T-helper 2 cell treated with Interferon-gamma antibody and Interleukin-4, amounts not matched to agents 5 μg/mL and 100 μg/mL, for 36 hours (primary cell): ENCODE measurements at regions not wholly inside any gene's neighbourhood (a gene's known extent, or its start where the extent isn't known, plus 50 kb on each side); places are given as distances from the start of the nearest gene placed in this dataset.
"Not testable (repeated sequence)": the region's sequence is repeated elsewhere in the genome, so short reads cannot be mapped to it uniquely, and the experiment has no call there.

Experiments used
- DNase-seq: peaks from one replicate; pipeline ENCODE4 v3.0.0; 2021; ENCODE audit warnings: low spot score
- H3K27ac Mint-ChIP-seq: one replicate; pipeline ENCODE4 v1.8.0; 2021; ENCODE audit warnings: mild to moderate bottlenecking, mixed read lengths
- H3K27me3 Mint-ChIP-seq: one replicate; pipeline ENCODE4 v1.8.0; 2021; ENCODE audit warnings: low read depth, mixed read lengths
- H3K36me3 Mint-ChIP-seq: one replicate; pipeline ENCODE4 v1.8.0; 2021; ENCODE audit warnings: low read depth, mixed read lengths
- H3K4me1 Mint-ChIP-seq: one replicate; pipeline ENCODE4 v1.8.0; 2021; ENCODE audit warnings: low read depth, mixed read lengths
- H3K4me3 Mint-ChIP-seq: one replicate; pipeline ENCODE4 v1.8.0; 2022; ENCODE audit warnings: mild to moderate bottlenecking, moderate library complexity, mixed read lengths
- H3K9me3 Mint-ChIP-seq: one replicate; pipeline ENCODE4 v1.8.0; 2021; ENCODE audit warnings: mixed read lengths

DNA sequence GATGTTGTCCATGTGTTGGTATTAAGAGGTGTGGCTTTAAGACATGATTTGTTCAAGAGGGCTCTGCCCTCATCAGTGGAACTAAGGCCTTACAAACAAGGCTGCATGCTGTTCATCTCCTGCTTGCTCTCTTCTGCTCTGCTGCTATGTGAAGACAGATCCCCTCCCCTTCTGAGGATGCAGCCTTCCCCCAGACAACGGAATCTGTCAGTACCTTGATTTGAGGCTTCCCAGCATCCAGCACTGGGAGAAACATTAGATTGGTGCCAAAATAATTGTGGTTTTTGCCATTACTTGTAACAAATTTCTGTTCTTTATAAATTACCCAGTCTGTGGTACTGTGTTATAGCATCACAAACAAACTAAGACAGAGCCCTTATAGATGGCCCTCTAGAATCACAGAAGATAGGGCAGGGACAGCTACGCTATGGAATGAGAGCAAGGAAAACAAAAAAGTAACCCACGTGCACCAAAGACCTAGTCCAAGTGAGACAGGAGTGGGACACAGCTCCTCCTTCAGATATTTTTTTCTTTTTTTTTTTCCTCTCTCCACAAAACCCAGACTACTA lies 151.5 kb upstream of the RXFP2 start:
- no peak overlapping the region for H3K4me3 Mint-ChIP-seq
- H3K4me1 Mint-ChIP-seq = no peaks in the 10 kb centered on the region
- no peaks in the 10 kb centered on the region for H3K27me3 Mint-ChIP-seq
- no peak overlapping the region for H3K27ac Mint-ChIP-seq
- peaks cover 8% of the 10 kb centered on the region for H3K9me3 Mint-ChIP-seq
- H3K36me3 Mint-ChIP-seq = no peaks in the 10 kb centered on the region
- DNase-seq = no peak

DNA sequence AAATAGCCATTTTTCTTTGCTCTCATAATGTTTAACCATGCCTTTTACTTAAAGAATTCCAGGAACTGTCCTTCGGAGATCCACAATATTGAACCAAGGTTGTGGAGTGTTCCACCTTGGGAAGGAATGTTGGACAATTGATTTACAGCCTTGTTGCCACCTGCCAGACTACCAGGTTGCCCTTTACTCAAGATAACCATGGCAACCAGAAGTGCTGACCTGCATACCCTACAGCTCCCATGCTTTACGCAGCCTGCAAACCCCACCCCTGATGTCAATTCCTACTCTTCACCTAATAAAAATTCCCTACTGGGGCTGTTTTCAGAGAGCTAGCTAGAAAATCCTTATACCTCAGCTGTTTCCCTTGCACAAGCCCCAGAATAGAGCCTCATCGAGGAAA lies 151.0 kb upstream of the RXFP2 start:
- H3K4me1 Mint-ChIP-seq = no peaks in the 10 kb centered on the region

GRCh38 chr13:31588893-31589292 lies 150.4 kb upstream of the RXFP2 start:
- no peak overlapping the region for H3K27ac Mint-ChIP-seq
- peaks cover 8% of the 10 kb centered on the region for H3K9me3 Mint-ChIP-seq
- no peak overlapping the region for H3K4me3 Mint-ChIP-seq
- H3K36me3 Mint-ChIP-seq = no peaks in the 10 kb centered on the region
- H3K4me1 Mint-ChIP-seq = no peaks in the 10 kb centered on the region
- H3K27me3 Mint-ChIP-seq = no peaks in the 10 kb centered on the region
- no peak for DNase-seq

More for the DNA sequence above, 151.0 kb upstream of the RXFP2 start:
- Mint-ChIP-seq H3K27me3 (no peaks in the 10 kb centered on the region), H3K27ac (no peak overlapping the region), H3K4me3 (no peak overlapping the region), H3K36me3 (no peaks in the 10 kb centered on the region), H3K9me3 (peaks cover 8% of the 10 kb centered on the region)
- no peak for DNase-seq

DNA sequence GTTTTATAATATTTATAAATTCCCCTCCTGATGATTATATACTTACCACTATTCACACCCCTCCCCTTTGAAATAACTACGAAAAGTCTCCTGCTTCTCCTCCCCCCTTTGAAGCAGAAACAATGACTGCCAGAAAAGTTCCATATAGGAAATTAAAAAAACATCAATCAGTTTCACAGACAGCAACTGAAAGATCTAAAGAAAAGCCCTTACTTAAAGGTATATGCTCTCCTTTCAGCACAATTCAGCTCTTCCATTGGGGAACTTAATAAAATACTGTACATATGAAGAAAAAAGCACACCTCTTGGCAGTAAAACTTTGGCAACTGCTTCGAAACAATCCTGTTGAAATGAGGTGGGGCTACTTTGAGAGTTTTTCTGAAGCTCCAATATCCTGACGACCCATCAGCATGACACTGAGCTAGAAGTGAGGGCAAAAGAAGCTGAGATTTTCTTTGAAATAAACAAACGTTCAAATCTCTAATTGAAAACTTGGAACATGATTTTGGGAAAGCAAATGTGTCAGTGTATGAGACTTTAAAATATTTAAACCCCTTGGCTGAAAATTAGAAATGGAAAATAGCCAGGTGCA lies 147.6 kb upstream of the RXFP2 start:
- H3K4me1 Mint-ChIP-seq = no peaks in the 10 kb centered on the region
- peaks cover 5% of the 10 kb centered on the region for H3K9me3 Mint-ChIP-seq
- H3K27ac Mint-ChIP-seq = no peak overlapping the region
- H3K36me3 Mint-ChIP-seq = no peaks in the 10 kb centered on the region
- H3K4me3 Mint-ChIP-seq = no peak overlapping the region
- no peak for DNase-seq
- H3K27me3 Mint-ChIP-seq = no peaks in the 10 kb centered on the region

- no peak for DNase-seq
- Mint-ChIP-seq H3K27me3 (no peaks in the 10 kb centered on the region), H3K9me3 (peaks cover 5% of the 10 kb centered on the region), H3K27ac (no peak overlapping the region), H3K4me3 (no peak overlapping the region), H3K4me1 (no peaks in the 10 kb centered on the region), H3K36me3 (no peaks in the 10 kb centered on the region)
These were observed 145.3 kb upstream of the RXFP2 start for GRCh38 chr13:31594056-31594455.

- Mint-ChIP-seq H3K27ac (no peak overlapping the region), H3K4me1 (no peaks in the 10 kb centered on the region), H3K27me3 (no peaks in the 10 kb centered on the region), H3K36me3 (no peaks in the 10 kb centered on the region), H3K4me3 (no peak overlapping the region), H3K9me3 (peaks cover 5% of the 10 kb centered on the region)
- DNase-seq = no peak
These were observed 143.8 kb upstream of the RXFP2 start for GRCh38 chr13:31595563-31595962.

DNA sequence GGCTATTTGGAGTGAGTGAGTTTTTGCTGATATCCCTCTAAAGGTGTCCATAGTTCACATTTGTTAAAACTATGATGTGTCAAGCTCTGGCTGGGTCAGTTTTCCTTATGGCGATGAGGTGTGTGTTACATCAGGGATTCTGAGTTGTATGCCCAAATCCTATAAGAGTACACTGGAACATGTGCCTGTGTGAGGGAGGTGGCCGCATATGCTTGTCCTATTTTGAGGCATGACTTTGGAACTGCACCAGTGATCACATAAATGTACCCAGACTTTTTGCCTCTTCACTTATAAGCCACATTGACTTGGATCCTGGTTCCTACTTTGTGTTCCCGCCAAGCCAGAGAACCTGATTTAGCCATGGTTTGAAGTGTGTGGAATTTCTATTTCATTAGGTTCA lies 140.3 kb upstream of the RXFP2 start:
- H3K9me3 Mint-ChIP-seq = peaks cover 5% of the 10 kb centered on the region
- H3K27me3 Mint-ChIP-seq = no peaks in the 10 kb centered on the region
- no peak overlapping the region for H3K4me3 Mint-ChIP-seq
- H3K4me1 Mint-ChIP-seq = no peaks in the 10 kb centered on the region
- no peaks in the 10 kb centered on the region for H3K36me3 Mint-ChIP-seq
- DNase-seq = no peak
- H3K27ac Mint-ChIP-seq = no peak overlapping the region

GRCh38 chr13:31605076-31605860 lies 134.1 kb upstream of the RXFP2 start:
- H3K4me1 Mint-ChIP-seq = no peaks in the 10 kb centered on the region
- H3K27ac Mint-ChIP-seq = no peak overlapping the region
- H3K9me3 Mint-ChIP-seq = no peaks in the 10 kb centered on the region
- H3K4me3 Mint-ChIP-seq = no peak overlapping the region
- H3K36me3 Mint-ChIP-seq = no peaks in the 10 kb centered on the region
- DNase-seq = no peak
- no peaks in the 10 kb centered on the region for H3K27me3 Mint-ChIP-seq

DNA sequence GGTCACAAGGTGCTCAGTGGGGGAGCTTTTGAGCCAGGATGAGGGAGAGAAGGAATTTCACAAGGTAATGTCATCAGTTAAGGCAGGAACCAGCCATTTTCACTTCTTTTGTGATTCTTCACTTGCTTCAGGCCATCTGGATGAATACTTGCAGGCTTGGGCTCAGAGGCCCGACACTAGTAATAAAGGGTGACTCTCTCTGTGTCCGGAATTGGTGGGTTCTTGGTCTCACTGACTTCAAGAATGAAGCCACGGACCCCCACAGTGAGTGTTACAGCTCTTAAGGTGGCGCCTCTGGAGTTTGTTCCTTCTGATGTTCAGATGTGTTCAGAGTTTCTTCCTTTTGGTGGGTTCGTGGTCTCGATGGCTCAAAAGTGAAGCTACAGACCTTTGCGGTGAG lies 131.8 kb upstream of the RXFP2 start:
- H3K27ac Mint-ChIP-seq, H3K36me3 Mint-ChIP-seq, H3K9me3 Mint-ChIP-seq, H3K27me3 Mint-ChIP-seq, H3K4me1 Mint-ChIP-seq, H3K4me3 Mint-ChIP-seq, DNase-seq: not testable (repeated sequence)

DNA sequence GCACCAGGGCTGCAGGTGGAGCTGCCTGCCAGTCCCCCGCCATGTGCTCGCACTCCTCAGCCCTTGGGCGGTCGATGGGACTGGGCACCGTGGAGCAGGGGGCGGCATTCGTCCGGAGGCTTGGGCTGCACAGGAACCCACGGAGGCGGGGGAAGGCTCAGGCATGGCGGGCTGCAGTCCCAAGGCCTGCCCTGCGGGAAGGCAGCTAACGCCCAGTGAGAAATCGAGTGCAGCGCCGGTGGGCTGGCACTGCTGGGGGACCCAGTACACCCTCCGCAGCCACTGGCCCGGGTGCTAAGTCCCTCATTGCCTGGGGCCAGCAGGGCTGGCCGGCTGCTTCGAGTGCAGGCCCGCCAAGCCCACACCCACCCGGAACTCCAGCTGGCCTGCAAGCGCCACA lies 130.5 kb upstream of the RXFP2 start:
- H3K9me3 Mint-ChIP-seq, H3K27me3 Mint-ChIP-seq, H3K27ac Mint-ChIP-seq, H3K36me3 Mint-ChIP-seq, H3K4me3 Mint-ChIP-seq, DNase-seq, H3K4me1 Mint-ChIP-seq: not testable (repeated sequence)

DNA sequence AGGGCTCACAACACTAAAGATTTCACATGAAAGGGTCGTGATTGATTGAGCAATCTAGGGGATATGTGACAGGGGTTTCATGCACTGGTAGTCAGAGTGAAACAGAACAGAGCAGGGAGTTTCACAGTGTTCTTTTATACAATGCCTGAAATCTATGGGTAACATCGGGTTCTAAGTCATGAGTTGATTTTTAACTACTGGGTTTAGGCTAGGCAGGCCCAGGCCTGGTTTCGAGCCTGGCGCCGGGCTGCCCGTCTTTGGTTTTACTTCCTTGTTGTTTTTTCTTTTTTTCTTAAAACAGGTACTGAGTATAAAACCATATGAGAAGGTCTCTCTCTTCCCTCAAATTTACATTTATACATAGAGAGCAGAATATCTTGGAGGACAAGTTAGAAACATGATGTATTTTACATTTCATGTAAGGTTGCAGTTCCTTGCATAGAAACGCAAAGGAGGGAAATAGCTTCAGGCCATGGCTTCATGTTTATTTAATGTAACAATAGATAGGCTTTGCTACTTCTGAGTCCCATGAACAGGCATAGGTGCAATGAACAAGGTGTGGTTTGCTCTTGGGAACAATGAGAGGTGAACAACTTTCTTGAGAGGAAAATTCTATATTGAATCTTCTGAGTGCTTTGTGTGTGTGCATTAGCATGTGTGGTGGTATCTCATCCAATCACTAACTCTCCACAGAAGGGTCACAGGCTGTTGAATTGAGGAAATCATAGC lies 128.9 kb upstream of the RXFP2 start:
- no peak for DNase-seq
- no peaks in the 10 kb centered on the region for H3K4me1 Mint-ChIP-seq
- H3K36me3 Mint-ChIP-seq = no peaks in the 10 kb centered on the region
- H3K9me3 Mint-ChIP-seq = peaks cover 4% of the 10 kb centered on the region
- no peak overlapping the region for H3K27ac Mint-ChIP-seq
- H3K4me3 Mint-ChIP-seq = no peak overlapping the region
- H3K27me3 Mint-ChIP-seq = no peaks in the 10 kb centered on the region

GRCh38 chr13:31611214-31611613 lies 128.1 kb upstream of the RXFP2 start:
- no peak for DNase-seq
- no peak overlapping the region for H3K4me3 Mint-ChIP-seq
- no peaks in the 10 kb centered on the region for H3K4me1 Mint-ChIP-seq
- H3K9me3 Mint-ChIP-seq = peaks cover 4% of the 10 kb centered on the region
- no peaks in the 10 kb centered on the region for H3K36me3 Mint-ChIP-seq
- H3K27ac Mint-ChIP-seq = no peak overlapping the region
- no peaks in the 10 kb centered on the region for H3K27me3 Mint-ChIP-seq

DNA sequence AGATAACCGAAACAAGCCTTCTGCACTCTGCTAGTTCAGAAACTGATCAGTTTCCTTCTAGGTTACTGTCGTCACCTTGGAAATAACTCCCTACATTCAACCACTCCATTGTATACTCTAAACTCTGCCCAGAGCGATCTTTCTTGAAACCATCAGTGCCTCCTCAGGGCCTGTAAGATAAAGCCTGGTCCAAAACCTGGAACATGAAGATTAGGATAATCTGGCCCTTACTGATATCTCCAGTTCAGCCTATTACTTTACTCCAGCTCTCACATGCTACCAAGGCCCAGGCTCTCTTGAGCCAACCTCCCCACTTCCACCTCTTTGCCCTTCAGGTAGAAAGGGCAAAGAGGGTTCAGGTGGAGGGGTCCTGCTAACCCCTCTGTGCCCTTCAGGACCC lies 125.3 kb upstream of the RXFP2 start:
- H3K9me3 Mint-ChIP-seq = peaks cover 4% of the 10 kb centered on the region
- no peak for DNase-seq
- H3K36me3 Mint-ChIP-seq = no peaks in the 10 kb centered on the region
- no peaks in the 10 kb centered on the region for H3K27me3 Mint-ChIP-seq
- H3K4me1 Mint-ChIP-seq = no peaks in the 10 kb centered on the region
- no peak overlapping the region for H3K27ac Mint-ChIP-seq
- no peak overlapping the region for H3K4me3 Mint-ChIP-seq

- Mint-ChIP-seq H3K9me3 (peaks cover 4% of the 10 kb centered on the region), H3K4me3 (no peak overlapping the region), H3K27me3 (no peaks in the 10 kb centered on the region), H3K27ac (no peak overlapping the region), H3K4me1 (no peaks in the 10 kb centered on the region), H3K36me3 (no peaks in the 10 kb centered on the region)
- DNase-seq = no peak
These were observed 124.6 kb upstream of the RXFP2 start for GRCh38 chr13:31614704-31615103.
